ENCODE measurements at regions not wholly inside any gene's neighbourhood (a gene's known extent, or its start where the extent isn't known, plus 50 kb on each side); places are given as distances from the start of the nearest gene placed in this dataset.

DNA sequence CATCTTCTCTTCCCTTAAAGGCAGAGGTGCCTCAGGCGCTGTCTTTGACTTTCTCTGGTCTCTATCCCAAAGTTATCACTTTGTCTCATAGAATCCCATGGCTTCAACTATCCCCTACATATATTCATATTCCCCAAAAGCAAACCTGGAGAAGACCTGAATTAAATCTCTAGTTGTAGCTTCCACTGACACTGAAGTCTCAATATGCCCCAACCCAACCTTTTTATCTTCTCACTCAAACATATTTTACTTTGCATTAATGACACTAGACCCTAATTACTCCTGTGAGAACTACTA lies 354.5 kb upstream of the DUSP10 start:
- Histone ChIP-seq H3K4me1 (ENCODE audit: control insufficient read depth, low read depth, low read length) (peaks cover 7% of the 10 kb centered on the region), H3K9ac (ENCODE audit: low read length) (no peak overlapping the region), H3K4me3 (ENCODE audit: low read length) (no peak overlapping the region), H3K9me3 (ENCODE audit: control insufficient read depth, low read depth, low read length) (no peaks in the 10 kb centered on the region), H3K27ac (ENCODE audit: low read length) (no peak overlapping the region), H3K36me3 (ENCODE audit: control insufficient read depth, low read depth, low read length) (no peaks in the 10 kb centered on the region), H3K27me3 (ENCODE audit: control insufficient read depth, insufficient read depth, low read length) (no peaks in the 10 kb centered on the region)

DNA sequence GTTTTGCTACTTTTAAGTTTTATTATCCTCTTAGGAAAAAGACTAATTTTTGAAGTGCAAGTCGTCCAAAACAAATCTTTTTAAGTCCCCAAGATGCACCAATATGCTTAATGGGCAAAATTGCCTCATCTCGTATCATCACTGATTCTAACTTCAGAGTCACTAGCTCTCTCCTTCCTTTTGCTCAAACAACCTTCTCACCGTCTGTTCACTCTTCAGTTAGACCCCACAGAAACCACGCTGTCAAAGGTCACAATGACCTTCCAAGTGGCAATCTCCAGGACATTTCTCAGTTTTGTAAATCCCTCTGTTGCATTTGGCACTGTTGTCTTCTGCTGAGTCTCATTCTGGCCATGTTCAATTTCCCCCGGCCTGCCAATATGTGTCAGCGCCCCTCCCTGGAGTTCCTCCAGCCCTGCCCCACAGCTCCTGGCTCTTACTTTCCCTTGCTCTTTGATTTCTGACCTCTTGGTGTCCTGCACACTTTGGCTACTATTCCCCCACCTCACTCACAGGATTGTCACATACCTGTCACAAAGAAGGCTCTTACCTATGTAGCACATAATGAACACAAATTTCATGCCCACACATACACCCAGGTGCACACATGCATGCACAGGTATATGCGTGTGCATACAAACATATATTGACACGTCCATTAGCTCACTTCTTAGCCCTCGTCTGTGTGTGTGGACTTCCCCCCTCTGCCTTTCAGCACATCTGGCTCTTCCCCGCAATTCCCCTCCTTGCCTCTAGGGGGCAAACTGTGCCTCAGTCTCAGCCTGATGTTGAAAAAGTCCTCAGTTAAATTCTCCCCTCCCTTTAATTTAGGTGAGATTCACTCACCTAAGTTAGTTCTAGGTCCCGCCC lies 354.0 kb upstream of the DUSP10 start:
- Histone ChIP-seq H3K9ac (ENCODE audit: low read length) (no peak overlapping the region), H3K4me3 (ENCODE audit: low read length) (no peak overlapping the region), H3K27me3 (ENCODE audit: control insufficient read depth, insufficient read depth, low read length) (no peaks in the 10 kb centered on the region), H3K4me1 (ENCODE audit: control insufficient read depth, low read depth, low read length) (peaks cover 7% of the 10 kb centered on the region), H3K27ac (ENCODE audit: low read length) (no peak overlapping the region), H3K9me3 (ENCODE audit: control insufficient read depth, low read depth, low read length) (no peaks in the 10 kb centered on the region), H3K36me3 (ENCODE audit: control insufficient read depth, low read depth, low read length) (no peaks in the 10 kb centered on the region)

DNA sequence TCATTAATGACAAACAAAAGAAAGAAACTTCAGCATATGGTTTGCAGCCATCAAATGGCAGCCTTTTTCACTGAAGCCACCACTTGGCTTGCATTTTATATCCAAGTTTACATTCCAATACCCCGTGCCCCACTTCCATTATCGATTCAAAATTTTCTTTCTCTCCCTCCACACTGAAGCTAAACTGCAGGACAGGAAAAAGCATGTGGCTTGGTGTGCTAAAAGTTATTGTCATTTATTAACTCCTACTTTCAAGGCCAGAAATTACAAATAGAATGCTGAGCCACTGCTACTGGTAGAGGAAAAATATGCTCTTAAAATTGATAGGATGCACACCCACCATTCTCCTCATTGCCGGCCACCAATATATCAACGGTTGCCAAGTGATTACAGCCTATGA lies 351.6 kb upstream of the DUSP10 start:
- H3K27ac ChIP-seq (ENCODE audit: low read length): no peak overlapping the region
- H3K36me3 ChIP-seq (ENCODE audit: control insufficient read depth, low read depth, low read length): no peaks in the 10 kb centered on the region
- H3K9ac ChIP-seq (ENCODE audit: low read length): no peak overlapping the region
- no peak overlapping the region for H3K4me3 ChIP-seq (ENCODE audit: low read length)
- H3K9me3 ChIP-seq (ENCODE audit: control insufficient read depth, low read depth, low read length): no peaks in the 10 kb centered on the region
- H3K27me3 ChIP-seq (ENCODE audit: control insufficient read depth, insufficient read depth, low read length): no peaks in the 10 kb centered on the region
- H3K4me1 ChIP-seq (ENCODE audit: control insufficient read depth, low read depth, low read length): no peaks in the 10 kb centered on the region

DNA sequence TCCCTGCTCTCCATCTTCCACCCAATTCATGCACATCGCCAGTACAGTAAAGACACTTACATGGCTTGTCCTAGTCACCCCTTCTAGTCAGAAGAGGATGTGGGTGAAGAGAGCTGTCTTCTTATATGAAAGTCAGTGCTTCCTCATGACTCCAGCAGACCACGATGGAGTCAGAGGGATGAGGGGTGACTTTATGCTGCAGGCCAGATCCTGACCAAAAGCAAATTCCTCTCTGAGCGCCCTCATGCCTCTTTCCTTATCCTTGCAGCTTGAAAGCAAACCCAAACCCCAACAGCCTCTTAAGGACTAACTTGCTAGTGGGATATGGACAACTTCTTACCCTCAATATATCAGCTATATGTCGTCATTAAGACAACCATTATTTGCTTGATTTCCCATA lies 348.2 kb upstream of the DUSP10 start:
- H3K4me1 ChIP-seq (ENCODE audit: control insufficient read depth, low read depth, low read length): no peaks in the 10 kb centered on the region
- H3K36me3 ChIP-seq (ENCODE audit: control insufficient read depth, low read depth, low read length): no peaks in the 10 kb centered on the region
- H3K4me3 ChIP-seq (ENCODE audit: low read length): no peak overlapping the region
- H3K9me3 ChIP-seq (ENCODE audit: control insufficient read depth, low read depth, low read length): no peaks in the 10 kb centered on the region
- no peak overlapping the region for H3K27ac ChIP-seq (ENCODE audit: low read length)
- H3K9ac ChIP-seq (ENCODE audit: low read length): no peak overlapping the region
- no peaks in the 10 kb centered on the region for H3K27me3 ChIP-seq (ENCODE audit: control insufficient read depth, insufficient read depth, low read length)

DNA sequence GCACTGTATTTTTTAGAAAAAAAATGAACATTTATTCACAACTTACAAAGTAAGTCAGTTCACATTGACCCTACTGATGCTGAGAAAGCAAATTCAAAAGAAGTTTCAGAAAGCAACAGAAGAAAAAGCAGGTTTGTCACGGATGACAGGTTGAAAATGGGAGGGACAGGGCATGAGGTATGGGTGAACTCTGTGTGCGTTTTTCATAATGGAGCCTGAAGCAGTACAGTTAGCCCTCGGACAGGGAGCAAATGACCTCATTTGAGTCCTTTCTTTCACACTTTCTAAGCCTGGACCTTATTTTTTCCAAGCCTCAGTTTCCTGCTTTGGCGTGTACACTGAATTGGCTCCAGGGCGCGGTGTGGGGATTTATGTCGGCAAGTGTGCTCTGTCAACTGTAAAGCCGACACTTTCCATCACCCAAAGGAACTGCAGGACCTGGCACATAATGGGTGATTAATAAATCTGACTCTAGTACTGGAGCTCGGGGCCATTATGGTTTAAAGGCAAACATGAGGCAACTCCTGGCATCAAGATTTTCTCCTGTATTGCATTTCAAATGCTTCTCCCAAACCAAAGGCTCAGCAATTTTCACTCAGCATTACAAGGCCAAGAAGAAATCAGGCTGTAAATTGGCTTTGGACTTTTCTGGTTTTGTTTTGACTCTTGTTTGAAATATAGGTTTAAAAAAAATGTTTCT lies 345.5 kb upstream of the DUSP10 start:
- no peaks in the 10 kb centered on the region for H3K36me3 ChIP-seq (ENCODE audit: control insufficient read depth, low read depth, low read length)
- no peak overlapping the region for H3K27ac ChIP-seq (ENCODE audit: low read length)
- H3K9ac ChIP-seq (ENCODE audit: low read length): no peak overlapping the region
- H3K4me3 ChIP-seq (ENCODE audit: low read length): no peak overlapping the region
- no peaks in the 10 kb centered on the region for H3K27me3 ChIP-seq (ENCODE audit: control insufficient read depth, insufficient read depth, low read length)
- no peaks in the 10 kb centered on the region for H3K4me1 ChIP-seq (ENCODE audit: control insufficient read depth, low read depth, low read length)
- H3K9me3 ChIP-seq (ENCODE audit: control insufficient read depth, low read depth, low read length): peaks cover 2% of the 10 kb centered on the region

DNA sequence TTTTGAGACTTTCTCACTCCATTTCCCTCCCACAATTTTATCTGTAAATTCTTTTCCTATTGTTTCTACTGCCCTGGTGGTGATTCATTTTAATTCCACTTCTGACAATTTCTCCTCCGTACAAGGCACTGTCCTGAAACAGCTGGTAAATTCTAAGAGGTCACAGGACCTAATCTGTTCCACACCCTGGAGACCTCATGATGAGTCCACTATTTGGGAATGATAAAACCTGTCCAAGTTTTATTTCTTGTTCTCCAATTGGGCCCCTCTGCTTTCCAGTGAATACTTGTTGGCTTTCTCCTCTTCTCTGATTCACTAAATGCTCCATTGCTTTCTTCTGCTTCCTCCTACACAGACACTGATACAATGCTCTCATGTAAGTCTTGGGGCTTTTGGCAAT lies 343.1 kb upstream of the DUSP10 start:
- Histone ChIP-seq H3K9ac (ENCODE audit: low read length) (no peak overlapping the region), H3K4me3 (ENCODE audit: low read length) (no peak overlapping the region), H3K9me3 (ENCODE audit: control insufficient read depth, low read depth, low read length) (peaks cover 2% of the 10 kb centered on the region), H3K27ac (ENCODE audit: low read length) (no peak overlapping the region), H3K27me3 (ENCODE audit: control insufficient read depth, insufficient read depth, low read length) (no peaks in the 10 kb centered on the region), H3K36me3 (ENCODE audit: control insufficient read depth, low read depth, low read length) (no peaks in the 10 kb centered on the region), H3K4me1 (ENCODE audit: control insufficient read depth, low read depth, low read length) (no peaks in the 10 kb centered on the region)

DNA sequence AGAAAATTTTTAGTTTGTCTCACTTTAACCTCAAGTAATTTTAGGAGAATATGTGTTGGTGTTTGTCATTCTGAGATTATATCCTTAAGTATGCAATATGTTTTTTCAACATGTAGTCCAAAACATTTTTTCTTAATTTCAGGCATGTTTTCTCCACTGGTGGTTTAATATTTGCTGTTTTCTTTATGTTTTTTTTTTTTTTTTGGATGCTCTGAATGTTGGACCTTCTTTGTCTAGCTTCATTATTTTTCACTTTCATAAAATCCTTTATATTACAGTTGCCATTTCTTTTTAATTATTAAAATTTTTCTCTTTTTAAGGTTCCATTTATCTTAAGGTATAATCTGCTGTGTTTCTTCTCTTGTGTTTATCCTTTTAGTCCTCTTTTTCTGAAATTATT lies 342.2 kb upstream of the DUSP10 start:
- Histone ChIP-seq H3K4me1 (ENCODE audit: control insufficient read depth, low read depth, low read length) (no peaks in the 10 kb centered on the region), H3K4me3 (ENCODE audit: low read length) (no peak overlapping the region), H3K36me3 (ENCODE audit: control insufficient read depth, low read depth, low read length) (no peaks in the 10 kb centered on the region), H3K27ac (ENCODE audit: low read length) (no peak overlapping the region), H3K9me3 (ENCODE audit: control insufficient read depth, low read depth, low read length) (peaks cover 2% of the 10 kb centered on the region), H3K9ac (ENCODE audit: low read length) (no peak overlapping the region), H3K27me3 (ENCODE audit: control insufficient read depth, insufficient read depth, low read length) (no peaks in the 10 kb centered on the region)

DNA sequence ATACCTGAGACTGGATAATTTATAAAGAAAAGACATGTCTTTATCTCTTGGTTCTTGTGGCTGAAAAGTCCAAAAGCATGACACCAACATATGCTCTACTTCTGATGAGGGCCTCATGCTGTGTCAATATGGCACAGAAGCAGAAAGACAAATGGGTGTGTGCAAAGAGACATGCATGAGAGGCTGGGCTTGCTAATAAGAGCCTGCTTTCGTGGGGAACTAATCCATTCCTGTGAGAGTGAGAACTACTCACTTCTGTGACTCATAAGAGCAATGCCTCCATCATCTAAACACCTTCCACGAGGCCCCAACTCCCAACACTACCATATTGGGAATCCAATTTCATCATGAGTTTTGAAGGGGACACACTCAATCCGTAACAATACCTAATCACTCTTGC lies 340.0 kb upstream of the DUSP10 start:
- Histone ChIP-seq H3K9me3 (ENCODE audit: control insufficient read depth, low read depth, low read length) (peaks cover 2% of the 10 kb centered on the region), H3K36me3 (ENCODE audit: control insufficient read depth, low read depth, low read length) (no peaks in the 10 kb centered on the region), H3K4me1 (ENCODE audit: control insufficient read depth, low read depth, low read length) (no peaks in the 10 kb centered on the region), H3K4me3 (ENCODE audit: low read length) (no peak overlapping the region), H3K27me3 (ENCODE audit: control insufficient read depth, insufficient read depth, low read length) (no peaks in the 10 kb centered on the region), H3K27ac (ENCODE audit: low read length) (no peak overlapping the region), H3K9ac (ENCODE audit: low read length) (no peak overlapping the region)

DNA sequence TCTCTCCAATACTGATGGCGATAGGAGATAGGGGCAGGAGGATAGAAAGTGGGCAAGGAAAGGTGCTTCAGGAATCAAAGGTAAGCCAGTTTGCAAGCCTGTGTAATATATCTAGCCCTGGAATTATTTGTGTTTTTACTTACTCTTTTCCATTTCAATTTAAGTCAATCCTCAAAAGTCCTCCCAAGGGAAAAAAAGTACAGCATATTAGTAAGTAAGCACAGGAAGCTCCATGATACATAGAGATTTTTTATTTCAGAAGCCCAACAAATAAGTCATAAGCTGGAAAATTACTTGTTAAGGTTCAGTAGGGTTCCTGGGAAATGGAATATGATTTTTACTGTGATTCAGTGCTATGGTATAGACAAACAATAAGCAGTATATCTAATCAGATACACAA lies 337.7 kb upstream of the DUSP10 start:
- Histone ChIP-seq H3K27ac (ENCODE audit: low read length) (no peak overlapping the region), H3K27me3 (ENCODE audit: control insufficient read depth, insufficient read depth, low read length) (no peaks in the 10 kb centered on the region), H3K9ac (ENCODE audit: low read length) (no peak overlapping the region), H3K36me3 (ENCODE audit: control insufficient read depth, low read depth, low read length) (no peaks in the 10 kb centered on the region), H3K9me3 (ENCODE audit: control insufficient read depth, low read depth, low read length) (peaks cover 2% of the 10 kb centered on the region), H3K4me1 (ENCODE audit: control insufficient read depth, low read depth, low read length) (no peaks in the 10 kb centered on the region), H3K4me3 (ENCODE audit: low read length) (no peak overlapping the region)

DNA sequence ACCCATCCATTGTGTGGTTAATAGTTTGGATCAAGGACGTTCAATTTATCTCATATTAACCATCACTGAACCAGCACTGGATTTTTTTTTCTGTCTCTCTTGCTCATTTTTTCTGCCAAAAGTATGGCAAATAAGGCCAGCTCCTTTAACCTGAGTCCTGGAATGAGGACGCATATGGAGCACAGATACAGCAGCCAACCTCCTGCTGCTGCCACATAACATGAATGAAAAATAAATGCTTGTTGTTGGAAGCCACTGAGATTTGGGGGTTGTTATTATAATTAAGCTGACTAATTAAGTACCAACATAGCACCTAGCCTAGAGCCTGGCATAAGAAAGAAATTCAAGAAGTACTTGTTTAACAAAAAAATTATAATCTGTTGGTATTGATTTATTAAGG lies 335.3 kb upstream of the DUSP10 start:
- no peak overlapping the region for H3K4me3 ChIP-seq (ENCODE audit: low read length)
- H3K9ac ChIP-seq (ENCODE audit: low read length): no peak overlapping the region
- no peaks in the 10 kb centered on the region for H3K27me3 ChIP-seq (ENCODE audit: control insufficient read depth, insufficient read depth, low read length)
- H3K4me1 ChIP-seq (ENCODE audit: control insufficient read depth, low read depth, low read length): no peaks in the 10 kb centered on the region
- H3K27ac ChIP-seq (ENCODE audit: low read length): no peak overlapping the region
- H3K9me3 ChIP-seq (ENCODE audit: control insufficient read depth, low read depth, low read length): no peaks in the 10 kb centered on the region
- no peaks in the 10 kb centered on the region for H3K36me3 ChIP-seq (ENCODE audit: control insufficient read depth, low read depth, low read length)

DNA sequence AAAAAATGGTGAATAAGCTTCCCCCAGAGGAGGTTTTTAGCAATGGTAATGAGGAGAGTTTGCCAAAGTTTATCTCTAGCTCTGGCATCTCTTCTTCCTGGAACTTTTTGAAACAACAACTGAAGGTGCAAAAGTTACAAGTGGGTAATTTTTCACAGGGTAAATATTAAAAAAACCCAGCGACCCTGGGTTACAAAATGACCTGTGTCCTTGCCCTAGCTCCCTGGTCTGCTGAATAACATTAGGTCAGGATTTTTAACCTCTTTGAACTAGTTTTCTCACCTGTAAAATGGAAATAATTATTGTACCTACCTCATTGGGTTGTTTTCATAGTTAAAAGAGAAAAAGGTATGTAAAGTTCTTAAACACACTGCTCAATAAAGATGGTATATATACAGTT lies 332.4 kb upstream of the DUSP10 start:
- Histone ChIP-seq H3K4me1 (ENCODE audit: control insufficient read depth, low read depth, low read length) (peaks cover 17% of the 10 kb centered on the region), H3K9ac (ENCODE audit: low read length) (no peak overlapping the region), H3K4me3 (ENCODE audit: low read length) (no peak overlapping the region), H3K9me3 (ENCODE audit: control insufficient read depth, low read depth, low read length) (no peaks in the 10 kb centered on the region), H3K27ac (ENCODE audit: low read length) (no peak overlapping the region), H3K27me3 (ENCODE audit: control insufficient read depth, insufficient read depth, low read length) (no peaks in the 10 kb centered on the region), H3K36me3 (ENCODE audit: control insufficient read depth, low read depth, low read length) (no peaks in the 10 kb centered on the region)
